ENCODE measurements at regions not wholly inside any gene's neighbourhood (a gene's known extent, or its start where the extent isn't known, plus 50 kb on each side); places are given as distances from the start of the nearest gene placed in this dataset.
A peak's percentile ranks its signal among the peaks of the same experiment; 100 is the strongest.

DNA sequence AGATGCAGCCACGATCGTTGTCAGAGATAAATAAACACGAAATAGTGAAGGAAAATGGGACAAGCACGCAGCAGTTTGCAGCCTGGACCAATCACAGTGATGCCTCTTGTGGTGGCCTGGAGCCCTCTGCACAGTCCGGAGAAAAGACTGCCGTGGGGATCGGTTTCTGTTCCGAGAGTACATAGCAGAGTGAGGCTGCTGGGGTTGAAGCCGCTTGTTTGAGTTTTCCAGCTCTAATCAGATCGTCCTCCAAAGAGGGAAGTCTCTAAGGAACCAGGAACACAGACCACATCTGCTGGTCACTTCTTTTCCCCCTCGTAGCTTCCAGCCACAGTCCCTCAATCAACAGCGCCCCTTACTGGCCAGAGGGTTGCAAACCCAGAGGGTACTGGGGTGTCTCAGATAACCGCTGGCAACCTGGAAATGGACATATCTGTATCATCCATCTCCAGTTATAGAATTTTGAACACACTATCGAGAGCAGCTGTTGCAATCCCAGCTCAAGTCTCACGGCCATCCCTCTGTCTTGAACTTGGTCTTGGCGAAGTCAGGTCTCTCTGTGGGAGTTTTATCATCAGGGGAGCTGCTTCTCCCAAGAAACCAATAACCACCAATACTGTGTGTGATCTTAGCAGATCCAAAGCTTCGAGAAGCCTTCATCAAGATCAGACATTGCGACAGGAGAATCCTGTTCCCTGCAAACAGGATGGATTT, 57.4 kb downstream of the OLIG1 start:
- TF ChIP-seq, protein P1, sequence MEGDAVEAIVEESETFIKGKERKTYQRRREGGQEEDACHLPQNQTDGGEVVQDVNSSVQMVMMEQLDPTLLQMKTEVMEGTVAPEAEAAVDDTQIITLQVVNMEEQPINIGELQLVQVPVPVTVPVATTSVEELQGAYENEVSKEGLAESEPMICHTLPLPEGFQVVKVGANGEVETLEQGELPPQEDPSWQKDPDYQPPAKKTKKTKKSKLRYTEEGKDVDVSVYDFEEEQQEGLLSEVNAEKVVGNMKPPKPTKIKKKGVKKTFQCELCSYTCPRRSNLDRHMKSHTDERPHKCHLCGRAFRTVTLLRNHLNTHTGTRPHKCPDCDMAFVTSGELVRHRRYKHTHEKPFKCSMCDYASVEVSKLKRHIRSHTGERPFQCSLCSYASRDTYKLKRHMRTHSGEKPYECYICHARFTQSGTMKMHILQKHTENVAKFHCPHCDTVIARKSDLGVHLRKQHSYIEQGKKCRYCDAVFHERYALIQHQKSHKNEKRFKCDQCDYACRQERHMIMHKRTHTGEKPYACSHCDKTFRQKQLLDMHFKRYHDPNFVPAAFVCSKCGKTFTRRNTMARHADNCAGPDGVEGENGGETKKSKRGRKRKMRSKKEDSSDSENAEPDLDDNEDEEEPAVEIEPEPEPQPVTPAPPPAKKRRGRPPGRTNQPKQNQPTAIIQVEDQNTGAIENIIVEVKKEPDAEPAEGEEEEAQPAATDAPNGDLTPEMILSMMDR (IDR thresholded peaks at IDR 0.05): peak in 2 of 4 experiments; percentile 28 to 29
- TF ChIP-seq POLR2AphosphoS5 (IDR thresholded peaks at IDR 0.05) (no peak), POLR2A (IDR thresholded peaks at IDR 0.05) (no peak), EP300 (IDR thresholded peaks at IDR 0.05) (no peak)
